Parathyroid adenoma (tissue), 2 donors: ENCODE measurements at regions not wholly inside any gene's neighbourhood (a gene's known extent, or its start where the extent isn't known, plus 50 kb on each side); places are given as distances from the start of the nearest gene placed in this dataset.

Source experiments
- H2AFZ ChIP-seq: fragments of 300-600 bp; sonication (generic); one replicate; pipeline ENCODE4 v1.7.0; 2017; ENCODE audit warnings: antibody characterized with exemption, mild to moderate bottlenecking
- H3K27ac ChIP-seq: fragments of 300-600 bp; sonication (generic); one replicate; pipeline ENCODE4 v1.7.0; 2017
- H3K27me3 ChIP-seq: fragments of 300-600 bp; sonication (generic); one replicate; pipeline ENCODE4 v1.7.0; 2017; ENCODE audit warnings: low read length; ENCODE audit not compliant: control insufficient read depth, insufficient read depth
- H3K36me3 ChIP-seq: fragments of 300-600 bp; sonication (generic); one replicate; pipeline ENCODE4 v1.7.0; 2017; ENCODE audit warnings: low read length; ENCODE audit not compliant: control insufficient read depth, insufficient read depth
- H3K4me1 ChIP-seq: fragments of 300-600 bp; sonication (generic); one replicate; pipeline ENCODE4 v1.7.0; 2017; ENCODE audit warnings: control low read depth
- H3K4me2 ChIP-seq: fragments of 300-600 bp; sonication (generic); one replicate; pipeline ENCODE4 v1.7.0; 2017; ENCODE audit warnings: low read length
- H3K4me3 ChIP-seq: fragments of 300-600 bp; sonication (generic); one replicate; pipeline ENCODE4 v1.7.0; 2017; ENCODE audit warnings: low read depth, low read length
- H3K79me2 ChIP-seq: fragments of 300-600 bp; sonication (generic); one replicate; pipeline ENCODE4 v1.7.0; 2017; ENCODE audit warnings: control low read depth
- H3K9ac ChIP-seq: fragments of 300-600 bp; sonication (generic); one replicate; pipeline ENCODE4 v1.7.0; 2017; ENCODE audit warnings: mild to moderate bottlenecking
- H3K9me3 ChIP-seq: fragments of 300-600 bp; sonication (generic); one replicate; pipeline ENCODE4 v1.7.0; 2017; ENCODE audit warnings: low read length; ENCODE audit not compliant: control insufficient read depth
- TF ChIP-seq, protein P1 (sequence below): fragments of 300-600 bp; sonication (generic); IDR thresholded peaks from one replicate; pipeline ENCODE4 v1.7.0; 2017; ENCODE audit warnings: antibody characterized with exemption, mild to moderate bottlenecking
- donor health status: primary hyperparathyroidism.

DNA sequence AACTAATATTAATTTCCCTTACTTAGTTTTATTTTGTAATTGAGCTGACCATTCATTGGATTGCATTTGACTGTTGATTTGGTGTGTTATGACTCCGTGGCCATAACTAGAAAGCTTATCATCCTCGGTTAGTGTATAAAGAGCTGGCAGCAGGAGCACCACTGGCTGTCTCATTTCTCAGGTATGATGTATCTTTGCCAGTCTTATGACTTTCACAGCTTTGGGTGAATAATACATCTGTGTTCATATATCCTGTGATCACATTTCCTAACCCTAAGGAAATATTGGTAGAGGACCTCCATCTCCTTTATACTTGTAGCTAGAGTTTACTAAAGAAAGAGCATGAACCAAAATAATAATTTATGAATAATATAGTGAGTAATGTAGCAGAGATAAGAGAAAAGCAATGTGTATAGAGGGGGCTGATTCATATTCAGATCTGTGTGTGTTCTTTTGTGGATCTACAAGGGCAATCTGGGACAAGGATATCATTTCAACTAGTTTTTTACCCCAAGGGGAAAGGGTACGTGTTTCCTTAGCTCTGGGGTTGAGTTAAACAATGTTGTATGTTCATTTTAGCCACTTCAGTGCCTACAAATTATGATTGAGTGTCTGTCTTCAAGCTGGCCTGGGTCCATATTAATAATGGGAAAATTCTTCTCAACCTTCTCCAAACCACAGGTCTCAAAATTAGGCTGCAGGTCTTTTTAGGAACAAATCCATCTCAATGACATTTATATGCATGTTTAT, 901.7 kb downstream of the NTRK3 start:
- Histone ChIP-seq H3K4me3 (no peak overlapping the region), H3K79me2 (no peaks in the 10 kb centered on the region), H3K4me1 (no peaks in the 10 kb centered on the region), H3K4me2 (no peak overlapping the region), H3K9me3 (no peaks in the 10 kb centered on the region), H3K27me3 (no peaks in the 10 kb centered on the region), H2AFZ (no peak overlapping the region), H3K27ac (no peak overlapping the region), H3K36me3 (no peaks in the 10 kb centered on the region), H3K9ac (no peak overlapping the region)
- TF ChIP-seq, protein P1, sequence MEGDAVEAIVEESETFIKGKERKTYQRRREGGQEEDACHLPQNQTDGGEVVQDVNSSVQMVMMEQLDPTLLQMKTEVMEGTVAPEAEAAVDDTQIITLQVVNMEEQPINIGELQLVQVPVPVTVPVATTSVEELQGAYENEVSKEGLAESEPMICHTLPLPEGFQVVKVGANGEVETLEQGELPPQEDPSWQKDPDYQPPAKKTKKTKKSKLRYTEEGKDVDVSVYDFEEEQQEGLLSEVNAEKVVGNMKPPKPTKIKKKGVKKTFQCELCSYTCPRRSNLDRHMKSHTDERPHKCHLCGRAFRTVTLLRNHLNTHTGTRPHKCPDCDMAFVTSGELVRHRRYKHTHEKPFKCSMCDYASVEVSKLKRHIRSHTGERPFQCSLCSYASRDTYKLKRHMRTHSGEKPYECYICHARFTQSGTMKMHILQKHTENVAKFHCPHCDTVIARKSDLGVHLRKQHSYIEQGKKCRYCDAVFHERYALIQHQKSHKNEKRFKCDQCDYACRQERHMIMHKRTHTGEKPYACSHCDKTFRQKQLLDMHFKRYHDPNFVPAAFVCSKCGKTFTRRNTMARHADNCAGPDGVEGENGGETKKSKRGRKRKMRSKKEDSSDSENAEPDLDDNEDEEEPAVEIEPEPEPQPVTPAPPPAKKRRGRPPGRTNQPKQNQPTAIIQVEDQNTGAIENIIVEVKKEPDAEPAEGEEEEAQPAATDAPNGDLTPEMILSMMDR, result no peak

- Histone ChIP-seq H3K4me1 (no peaks in the 10 kb centered on the region), H3K27me3 (no peaks in the 10 kb centered on the region), H3K9me3 (no peaks in the 10 kb centered on the region), H3K27ac (no peak overlapping the region), H3K36me3 (no peaks in the 10 kb centered on the region), H3K9ac (no peak overlapping the region), H2AFZ (no peak overlapping the region), H3K4me2 (no peak overlapping the region), H3K79me2 (no peaks in the 10 kb centered on the region), H3K4me3 (no peak overlapping the region)
- TF ChIP-seq, protein P1, result no peak
These were observed 907.4 kb downstream of the NTRK3 start for GRCh38 chr15:87349181-87349580.

DNA sequence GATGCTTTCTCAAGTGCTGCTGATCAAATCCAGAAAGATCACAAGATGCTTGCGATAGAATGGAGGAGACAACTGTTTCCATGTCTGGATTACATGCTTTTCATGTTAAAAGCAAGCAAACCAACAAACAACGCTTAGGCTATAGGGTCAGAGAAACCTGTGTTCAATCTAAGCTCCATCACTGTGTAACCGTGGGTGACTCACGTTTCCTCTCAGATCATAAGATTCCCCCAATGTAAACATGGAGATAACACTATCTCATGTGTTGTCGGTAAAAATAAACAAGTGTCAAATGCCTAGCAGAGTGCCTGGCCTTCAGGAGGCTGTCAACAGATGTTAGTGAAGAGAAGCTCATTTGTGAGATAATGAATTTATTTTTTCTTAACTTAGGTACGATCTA, 907.8 kb downstream of the NTRK3 start:
- TF ChIP-seq, protein P1, result no peak
- no peaks in the 10 kb centered on the region for H3K36me3 ChIP-seq
- H3K4me1 ChIP-seq, result no peaks in the 10 kb centered on the region
- no peaks in the 10 kb centered on the region for H3K27me3 ChIP-seq
- H2AFZ ChIP-seq, result no peak overlapping the region
- H3K79me2 ChIP-seq, result no peaks in the 10 kb centered on the region
- no peak overlapping the region for H3K9ac ChIP-seq
- H3K9me3 ChIP-seq, result no peaks in the 10 kb centered on the region
- no peak overlapping the region for H3K4me2 ChIP-seq
- no peak overlapping the region for H3K27ac ChIP-seq
- no peak overlapping the region for H3K4me3 ChIP-seq

DNA sequence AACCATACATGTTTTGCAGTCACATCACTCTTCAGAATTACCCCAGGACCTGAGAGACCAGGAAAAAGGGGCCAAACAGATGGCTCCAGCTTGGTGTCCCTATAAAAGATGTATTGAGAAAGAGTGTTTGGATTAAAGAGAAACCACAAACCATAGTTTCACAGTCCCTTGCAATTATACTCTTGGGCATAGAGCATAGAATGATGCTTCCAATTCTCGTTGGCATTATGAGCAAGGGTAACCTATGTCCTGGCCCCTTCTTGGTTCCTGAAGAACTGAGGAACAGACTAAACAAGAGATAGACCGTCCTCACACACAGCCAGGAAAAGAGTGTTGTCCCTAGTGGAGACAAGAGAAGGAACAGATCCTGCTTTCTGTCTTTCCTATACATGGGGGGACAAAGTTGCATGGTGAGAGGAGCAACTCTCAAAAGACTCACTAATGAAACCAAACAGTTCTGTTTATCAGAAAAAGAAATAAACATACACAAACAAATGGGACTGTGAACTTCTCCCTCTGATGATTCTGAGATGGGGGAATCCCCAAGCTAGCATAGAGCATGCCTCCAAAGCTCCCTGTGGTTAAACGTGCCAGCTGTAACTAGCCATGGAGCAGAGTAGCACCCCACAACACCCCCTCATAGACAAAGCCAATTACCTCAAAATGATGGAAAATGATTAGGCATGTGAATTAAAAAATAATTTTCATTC, 908.6 kb downstream of the NTRK3 start:
- H3K79me2 ChIP-seq, result no peaks in the 10 kb centered on the region
- H3K9me3 ChIP-seq, result no peaks in the 10 kb centered on the region
- TF ChIP-seq, protein P1, result no peak
- H3K27me3 ChIP-seq, result no peaks in the 10 kb centered on the region
- no peak overlapping the region for H3K4me2 ChIP-seq
- H3K4me3 ChIP-seq, result no peak overlapping the region
- H3K9ac ChIP-seq, result no peak overlapping the region
- no peak overlapping the region for H2AFZ ChIP-seq
- H3K36me3 ChIP-seq, result no peaks in the 10 kb centered on the region
- no peaks in the 10 kb centered on the region for H3K4me1 ChIP-seq
- H3K27ac ChIP-seq, result no peak overlapping the region
